GM12873 (cell line): ENCODE measurements at regions not wholly inside any gene's neighbourhood (a gene's known extent, or its start where the extent isn't known, plus 50 kb on each side); places are given as distances from the start of the nearest gene placed in this dataset.

Source experiments
- TF ChIP-seq, protein P1 (sequence below): IDR thresholded peaks from 2 replicates; pipeline ENCODE4 v1.5.1; 2012; ENCODE audit warnings: low read depth, mild to moderate bottlenecking, moderate library complexity, low read length, control low read depth; ENCODE audit not compliant: insufficient read depth; ENCODE audit errors: missing control alignments

DNA sequence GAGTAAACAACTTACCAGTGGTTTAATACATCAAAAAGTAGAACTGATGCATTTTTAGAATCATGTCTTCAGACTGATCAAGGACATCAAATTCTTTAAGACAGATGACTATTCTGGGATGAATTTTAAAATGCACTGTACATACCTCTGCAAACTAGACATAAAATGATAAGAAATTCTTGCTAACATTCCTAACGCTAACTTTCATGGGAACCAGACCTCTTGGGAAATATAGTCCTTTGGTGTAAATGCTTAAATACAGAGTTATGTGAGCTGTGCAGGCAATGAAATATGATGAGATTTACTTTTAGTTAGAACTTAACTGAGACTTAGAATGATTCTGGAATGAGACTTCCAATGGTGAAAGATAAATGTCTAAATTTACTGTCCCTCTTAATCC is 562.0 kb downstream of the NR4A2 start:
- TF ChIP-seq, protein P1, sequence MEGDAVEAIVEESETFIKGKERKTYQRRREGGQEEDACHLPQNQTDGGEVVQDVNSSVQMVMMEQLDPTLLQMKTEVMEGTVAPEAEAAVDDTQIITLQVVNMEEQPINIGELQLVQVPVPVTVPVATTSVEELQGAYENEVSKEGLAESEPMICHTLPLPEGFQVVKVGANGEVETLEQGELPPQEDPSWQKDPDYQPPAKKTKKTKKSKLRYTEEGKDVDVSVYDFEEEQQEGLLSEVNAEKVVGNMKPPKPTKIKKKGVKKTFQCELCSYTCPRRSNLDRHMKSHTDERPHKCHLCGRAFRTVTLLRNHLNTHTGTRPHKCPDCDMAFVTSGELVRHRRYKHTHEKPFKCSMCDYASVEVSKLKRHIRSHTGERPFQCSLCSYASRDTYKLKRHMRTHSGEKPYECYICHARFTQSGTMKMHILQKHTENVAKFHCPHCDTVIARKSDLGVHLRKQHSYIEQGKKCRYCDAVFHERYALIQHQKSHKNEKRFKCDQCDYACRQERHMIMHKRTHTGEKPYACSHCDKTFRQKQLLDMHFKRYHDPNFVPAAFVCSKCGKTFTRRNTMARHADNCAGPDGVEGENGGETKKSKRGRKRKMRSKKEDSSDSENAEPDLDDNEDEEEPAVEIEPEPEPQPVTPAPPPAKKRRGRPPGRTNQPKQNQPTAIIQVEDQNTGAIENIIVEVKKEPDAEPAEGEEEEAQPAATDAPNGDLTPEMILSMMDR = no peak

DNA sequence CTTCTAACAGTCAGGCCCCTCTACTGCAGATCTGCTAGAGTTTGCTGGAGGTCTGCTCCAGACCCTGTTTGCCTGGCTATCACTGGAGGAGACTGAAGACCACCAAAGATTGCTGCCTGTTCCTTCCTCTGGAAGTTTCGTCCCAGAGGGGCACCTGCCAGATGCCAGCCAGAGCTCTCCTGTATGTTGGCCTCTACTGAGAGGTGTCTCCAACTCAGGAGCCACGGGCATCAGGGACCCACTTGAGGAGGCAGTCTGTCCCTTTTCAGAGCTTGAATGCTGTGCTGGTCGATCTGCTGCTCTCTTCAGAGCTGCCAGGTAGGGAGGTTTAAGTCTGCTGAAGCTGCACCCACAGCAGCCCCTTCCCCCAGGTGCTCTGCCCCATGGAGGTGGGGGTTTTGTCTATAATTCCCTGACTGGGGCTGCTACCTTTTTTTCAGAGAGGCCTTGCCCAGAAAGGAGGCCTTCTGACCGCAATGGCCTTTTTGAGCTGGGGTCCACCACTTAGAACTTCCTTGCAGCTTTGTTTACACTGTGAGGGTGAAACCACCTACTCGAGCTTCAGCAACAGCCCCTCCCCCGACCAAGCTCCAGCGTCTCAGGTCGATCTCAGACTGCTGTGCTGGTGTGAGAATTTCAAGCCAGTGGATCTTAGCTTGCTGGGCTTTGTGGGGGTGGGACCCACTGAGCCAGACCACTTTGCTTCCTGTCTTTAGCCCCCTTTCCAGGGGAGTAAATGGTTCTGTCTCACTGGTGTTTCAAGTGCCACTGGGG is 566.0 kb downstream of the NR4A2 start:
- TF ChIP-seq, protein P1 = no peak

DNA sequence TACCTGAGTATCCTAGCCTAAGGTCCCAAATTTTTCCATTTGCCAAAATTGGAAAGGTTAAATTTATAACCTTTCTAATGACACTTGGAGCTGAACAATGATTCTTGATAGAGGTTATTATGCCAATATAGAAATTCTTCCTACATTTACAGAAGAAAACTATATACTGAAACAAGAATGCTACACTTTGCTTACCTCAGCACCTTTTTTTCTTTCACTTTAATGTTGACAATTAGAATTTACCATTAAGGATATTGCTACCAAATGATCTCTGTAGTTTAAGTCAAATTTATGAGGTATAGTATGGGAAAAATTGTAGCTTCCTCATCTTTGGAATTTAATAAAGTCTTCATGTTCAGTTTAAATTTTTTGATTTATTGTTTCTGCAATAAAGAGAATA is 577.0 kb downstream of the NR4A2 start:
- TF ChIP-seq, protein P1 = no peak

DNA sequence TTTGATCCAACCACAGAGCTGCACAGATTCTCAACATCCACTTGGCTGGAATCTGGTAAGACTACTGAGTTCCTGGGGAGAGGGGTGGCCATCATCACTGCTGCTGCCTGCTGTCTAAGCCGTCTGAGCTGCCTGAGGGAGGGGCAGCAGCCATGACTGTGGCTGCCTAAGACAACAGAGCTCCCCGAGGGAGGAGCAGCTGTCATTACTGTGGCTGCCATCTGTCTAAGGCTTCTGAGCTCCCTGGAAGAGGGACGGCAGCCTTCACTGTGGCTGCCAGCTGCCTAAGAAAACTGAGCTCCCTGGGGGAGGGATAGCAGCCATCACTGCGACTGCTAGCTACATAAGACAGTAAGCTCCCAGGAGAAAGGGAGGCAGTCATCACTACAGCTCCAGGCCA is 584.4 kb downstream of the NR4A2 start:
- TF ChIP-seq, protein P1 = no peak

DNA sequence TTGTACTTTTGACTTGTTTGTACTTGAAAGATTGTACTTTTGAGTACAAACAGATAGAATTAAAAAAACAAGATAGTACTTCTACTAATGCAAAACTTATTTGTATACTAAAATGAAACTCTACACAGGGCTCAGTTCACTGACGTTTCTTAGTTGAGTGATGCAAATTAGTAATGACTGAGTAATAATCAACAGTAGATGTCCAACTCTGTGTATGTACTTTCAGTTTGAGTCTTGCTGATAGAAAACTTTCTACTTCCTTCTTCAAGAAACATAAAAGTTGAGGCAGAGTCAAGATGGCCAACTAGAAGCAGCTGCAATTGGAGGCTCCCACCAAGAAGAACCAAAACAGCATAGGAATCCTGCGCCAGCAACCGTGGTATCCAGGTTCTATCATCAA is 585.0 kb downstream of the NR4A2 start:
- TF ChIP-seq, protein P1 = no peak

DNA sequence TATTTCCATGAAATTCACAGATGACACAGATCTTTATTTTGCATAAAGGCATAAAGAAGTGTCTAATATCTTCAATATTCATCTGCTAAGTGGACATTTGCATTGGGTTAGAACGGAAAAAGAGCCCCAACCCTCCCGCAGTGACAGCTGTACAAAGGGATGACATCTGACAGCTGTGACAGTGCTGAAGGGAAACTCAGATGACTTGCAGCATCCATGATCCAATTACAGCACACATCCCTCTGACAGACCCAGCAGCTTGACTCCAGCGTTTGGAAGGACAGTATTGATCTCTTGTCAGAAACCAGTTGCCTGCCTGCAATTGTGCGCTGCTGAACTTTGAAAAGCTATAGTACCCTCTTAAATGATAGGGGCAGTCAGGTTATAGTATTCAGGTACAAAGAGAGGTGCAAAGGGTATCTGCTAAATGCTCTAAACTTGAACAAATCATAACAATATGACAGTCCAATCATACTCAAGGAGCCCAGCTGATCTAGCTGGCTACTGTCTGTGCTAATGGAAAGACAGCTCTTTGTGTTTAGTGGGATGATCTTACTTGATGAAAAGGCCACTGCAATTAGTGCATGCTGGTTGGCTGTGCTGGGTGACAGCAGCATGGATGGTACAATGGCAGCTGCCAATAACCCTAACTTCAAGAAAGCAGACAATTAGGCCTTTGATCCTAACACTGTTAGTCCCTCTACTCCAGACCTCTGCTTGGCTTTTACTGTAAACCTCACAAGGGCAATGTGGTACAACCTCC is 599.2 kb downstream of the NR4A2 start:
- TF ChIP-seq, protein P1 = no peak

DNA sequence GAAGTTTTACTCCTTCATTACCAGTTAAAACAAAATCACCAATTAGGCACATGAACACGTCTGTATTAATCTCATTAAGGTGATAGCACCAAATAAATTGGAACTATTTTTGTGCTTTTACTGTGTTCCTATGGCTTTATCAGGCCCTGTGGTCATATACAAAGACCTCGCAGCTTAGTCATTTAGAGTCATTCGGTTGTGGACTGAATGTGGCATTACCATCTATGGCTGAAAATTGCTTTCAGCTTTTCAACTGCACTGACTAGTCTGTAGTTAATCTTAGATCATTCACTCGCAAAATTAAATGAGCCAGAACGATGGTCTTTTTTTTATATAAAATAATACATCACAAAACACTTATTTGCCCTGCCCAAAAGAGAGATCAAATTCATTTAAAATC is 601.7 kb downstream of the NR4A2 start:
- TF ChIP-seq, protein P1 = no peak
